ENCODE measurements at regions not wholly inside any gene's neighbourhood (a gene's known extent, or its start where the extent isn't known, plus 50 kb on each side); places are given as distances from the start of the nearest gene placed in this dataset.

- no peak for DNase-seq (ENCODE audit: low read depth)
Measured at GRCh38 chr10:2858452-2858851, 208.9 kb upstream of the PFKP start.

DNA sequence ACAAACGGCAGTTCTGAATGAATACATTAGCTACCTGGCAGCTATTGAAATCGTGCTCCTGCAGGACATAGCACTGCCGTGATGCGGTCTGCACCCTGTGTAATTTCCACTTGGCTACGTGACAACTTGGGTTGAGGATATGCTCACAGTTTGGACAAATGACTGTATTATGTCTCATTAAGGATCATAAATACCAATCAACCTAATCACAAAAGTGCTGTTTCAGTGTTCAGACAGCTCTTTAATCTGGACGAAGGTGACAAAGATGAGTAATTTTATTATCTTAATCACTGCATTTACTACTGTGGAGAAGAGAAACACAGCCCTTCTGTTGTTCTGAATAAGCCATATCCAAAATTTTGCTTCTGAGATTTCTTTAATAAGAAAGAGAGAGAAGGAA, 210.8 kb upstream of the PFKP start:
- DNase-seq (ENCODE audit: low read depth), result no peak

DNA sequence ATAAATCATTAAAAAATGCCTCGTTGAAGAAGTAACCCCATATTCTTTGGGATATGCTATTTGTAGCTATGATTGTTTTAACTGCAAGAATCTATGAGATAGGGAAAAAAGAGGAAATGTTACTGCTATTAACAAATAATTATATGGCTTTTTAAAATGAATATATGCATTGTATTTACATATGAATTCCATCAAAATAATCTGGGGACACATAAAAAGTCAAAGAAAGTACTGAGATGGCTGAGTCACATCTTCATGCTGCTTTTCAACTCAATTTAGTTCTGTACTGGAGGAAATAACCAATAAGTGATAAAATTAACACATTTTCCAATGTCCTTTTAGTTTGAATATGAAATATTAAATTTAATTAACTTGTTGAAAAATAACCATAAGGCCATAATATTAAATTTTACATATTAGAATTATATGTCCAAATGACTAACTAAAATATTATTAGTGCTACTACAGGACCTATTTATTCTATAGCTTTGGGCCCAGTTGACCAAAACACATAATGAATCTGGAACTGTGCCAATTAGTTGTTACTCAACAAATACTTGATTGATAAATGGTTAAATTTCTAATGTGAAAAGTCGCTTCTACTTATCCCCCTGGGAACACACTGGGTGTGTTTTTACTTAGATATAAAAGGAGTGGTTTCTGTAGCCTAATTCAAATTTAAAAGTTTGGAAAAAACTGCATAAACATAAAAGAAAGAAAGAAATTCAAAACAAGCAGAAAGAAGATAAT, 214.6 kb upstream of the PFKP start:
- DNase-seq (ENCODE audit: low read depth), result no peak

- no peak for DNase-seq (ENCODE audit: low read depth)
Measured at GRCh38 chr10:2851566-2851965, 215.8 kb upstream of the PFKP start.

DNA sequence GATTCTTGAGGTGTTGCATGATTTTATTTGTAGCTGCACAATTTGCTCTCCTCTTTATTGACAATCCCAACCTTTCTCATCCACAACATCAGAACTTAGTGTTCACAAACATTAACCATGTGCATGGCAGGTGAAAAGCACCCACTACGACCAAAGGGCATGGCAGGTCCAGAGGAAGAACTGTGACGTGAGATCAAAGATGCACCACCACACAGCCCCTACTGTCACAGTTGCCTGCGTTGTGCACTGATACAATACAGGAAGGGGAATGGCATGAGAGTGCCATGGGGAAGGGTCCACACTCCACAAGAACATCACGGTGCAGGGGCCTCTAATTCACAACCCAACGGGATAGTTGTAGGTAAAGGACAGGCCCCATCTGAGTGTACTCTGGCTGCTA, 217.1 kb upstream of the PFKP start:
- no peak for DNase-seq (ENCODE audit: low read depth)

- DNase-seq (ENCODE audit: low read depth), result no peak
Measured at GRCh38 chr10:2844925-2845324, 222.4 kb upstream of the PFKP start.

GRCh38 chr10:2839081-2839725, 228.1 kb upstream of the PFKP start:
- DNase-seq (ENCODE audit: low read depth), result no peak

DNA sequence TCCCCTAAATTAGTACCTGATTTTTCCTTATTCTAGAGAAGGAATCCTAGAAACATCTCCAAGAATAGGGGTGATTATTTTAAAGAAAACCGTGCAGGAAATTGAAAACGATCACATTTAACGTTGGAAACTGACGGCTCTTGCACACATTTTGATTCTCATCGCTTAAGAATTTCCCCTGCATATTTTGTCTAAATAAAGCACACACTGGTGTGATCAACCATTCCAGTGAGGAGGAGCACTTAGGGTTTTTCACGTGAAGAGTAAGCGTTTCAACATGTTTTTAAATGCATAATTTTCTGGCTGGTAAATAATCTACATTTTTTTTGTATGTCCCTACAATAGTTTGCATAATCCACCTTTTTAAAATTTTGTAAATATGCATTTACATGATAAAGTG, 229.7 kb upstream of the PFKP start:
- no peak for DNase-seq (ENCODE audit: low read depth)

- DNase-seq (ENCODE audit: low read depth), result no peak
Measured at GRCh38 chr10:2836921-2837662, 230.3 kb upstream of the PFKP start.

- DNase-seq (ENCODE audit: low read depth), result no peak
Measured at GRCh38 chr10:2834214-2834613, 233.1 kb upstream of the PFKP start.

DNA sequence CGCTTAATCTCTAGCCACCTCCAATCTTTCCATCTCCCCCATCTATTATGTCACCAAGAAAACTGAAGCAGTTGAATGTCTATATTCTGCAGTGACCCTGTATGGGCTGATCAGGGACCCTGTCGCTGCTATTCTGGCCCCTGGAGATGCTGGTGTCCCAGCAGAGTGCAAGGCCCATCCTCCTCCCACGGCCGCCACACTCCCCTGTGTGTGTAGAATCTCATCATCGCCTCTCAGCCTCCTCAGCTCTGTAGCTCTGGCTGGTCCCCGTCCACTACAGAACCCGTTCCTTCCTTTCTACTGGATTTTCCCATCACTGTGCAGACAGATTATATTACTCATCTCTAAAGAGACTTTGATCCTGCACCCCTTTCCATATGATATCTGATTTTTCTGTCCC, 235.8 kb upstream of the PFKP start:
- no peak for DNase-seq (ENCODE audit: low read depth)

DNA sequence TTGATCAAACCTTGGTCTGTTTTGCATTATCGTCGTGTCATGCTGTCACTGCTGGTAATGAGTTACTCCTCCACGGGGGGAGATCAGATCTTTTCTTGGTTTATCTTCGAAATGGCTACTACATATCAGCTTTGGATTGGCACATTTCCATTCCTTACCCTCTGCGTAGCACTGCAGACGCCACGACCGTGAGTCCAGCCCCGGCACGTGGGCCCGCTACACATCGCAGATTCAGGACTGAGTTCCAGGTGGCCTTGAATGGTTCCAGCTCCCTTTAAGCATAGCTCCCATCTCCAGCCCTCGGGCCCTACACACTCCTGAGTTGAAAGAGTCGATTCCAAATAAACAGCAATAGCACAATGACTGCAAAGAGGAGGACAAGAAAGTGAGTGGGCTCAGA, 238.6 kb upstream of the PFKP start:
- DNase-seq (ENCODE audit: low read depth), result no peak

DNA sequence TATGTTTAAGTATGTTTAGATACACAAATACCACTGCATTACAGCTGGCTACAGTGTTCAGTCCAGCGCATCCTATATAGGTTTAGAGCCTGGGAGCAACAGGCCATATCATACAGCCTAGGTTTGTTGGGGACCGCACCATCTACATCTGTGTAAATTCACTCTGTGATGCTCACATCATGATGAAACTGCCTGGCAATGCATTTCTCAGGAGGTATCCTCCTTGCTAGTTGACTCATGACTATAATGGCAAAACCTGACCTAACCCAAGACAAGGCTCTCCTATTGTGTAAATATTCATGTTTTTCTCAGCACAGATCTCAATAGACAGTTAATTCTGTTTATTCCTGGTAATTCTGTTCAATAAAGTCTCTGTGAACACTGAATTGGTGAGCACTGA, 240.7 kb upstream of the PFKP start:
- no peak for DNase-seq (ENCODE audit: low read depth)

DNA sequence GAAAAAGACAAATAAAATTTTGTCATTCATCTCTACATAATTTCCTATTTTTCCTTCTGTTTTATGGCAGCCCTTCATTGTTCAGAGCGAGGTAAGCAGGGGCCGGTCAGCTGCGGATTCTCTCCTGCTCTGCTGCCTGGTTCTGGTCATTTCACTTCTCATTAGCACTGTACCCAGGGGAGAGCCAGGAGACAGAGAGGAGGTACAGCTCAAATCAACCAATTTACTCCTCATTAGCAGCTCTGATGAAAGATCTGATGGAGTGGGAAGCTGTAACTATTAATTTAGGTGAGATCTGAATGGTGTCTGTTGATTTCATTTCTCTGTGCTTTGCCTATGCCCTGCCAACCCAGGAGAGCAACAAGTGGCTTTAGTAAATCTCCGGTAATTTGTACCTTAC, 241.5 kb upstream of the PFKP start:
- DNase-seq (ENCODE audit: low read depth), result no peak

GRCh38 chr10:2817940-2818636, 249.3 kb upstream of the PFKP start:
- DNase-seq (ENCODE audit: low read depth), result no peak

DNA sequence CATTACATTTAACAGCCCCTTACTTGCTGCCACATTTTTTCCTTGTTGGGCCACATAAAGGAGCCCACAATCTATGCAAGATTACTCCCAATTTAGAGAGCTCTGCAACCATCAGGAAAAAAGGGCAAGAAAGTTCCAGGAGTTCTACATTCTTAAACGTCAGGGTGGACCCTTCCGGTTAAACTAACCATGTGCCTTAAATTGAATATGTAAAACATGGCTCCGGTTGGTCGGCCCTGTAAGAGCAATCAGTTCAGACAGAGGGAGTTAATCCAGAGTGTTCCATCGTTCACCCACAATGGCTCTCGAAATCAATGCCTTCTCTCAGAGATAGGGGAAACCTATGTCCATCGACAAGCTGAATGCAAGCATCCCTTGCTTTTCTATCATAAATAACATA, 253.7 kb upstream of the PFKP start:
- no peak for DNase-seq (ENCODE audit: low read depth)

GRCh38 chr10:2813286-2813685, 254.1 kb upstream of the PFKP start:
- no peak for DNase-seq (ENCODE audit: low read depth)

GRCh38 chr10:2812631-2813030, 254.7 kb upstream of the PFKP start:
- no peak for DNase-seq (ENCODE audit: low read depth)

DNA sequence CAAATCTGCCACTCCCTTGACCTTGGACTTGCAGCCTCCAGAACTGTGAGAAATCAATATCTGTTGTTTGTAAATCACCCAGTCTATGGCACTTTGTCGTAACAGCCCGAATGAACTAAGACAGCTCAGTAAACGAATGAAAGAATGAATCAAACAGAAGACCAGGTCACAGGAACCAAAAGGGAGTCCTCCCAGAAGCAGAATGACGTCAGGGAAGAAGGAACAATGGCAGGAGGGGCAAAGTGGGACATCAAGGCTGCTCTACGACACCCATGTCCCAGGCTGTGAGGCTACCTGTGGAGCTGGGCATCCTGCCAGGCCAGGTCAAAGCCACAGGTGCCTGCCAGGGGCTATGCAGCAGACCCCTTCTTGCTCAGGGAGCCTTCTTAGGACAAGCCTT, 267.2 kb upstream of the PFKP start:
- DNase-seq (ENCODE audit: low read depth), result no peak

- no peak for DNase-seq (ENCODE audit: low read depth)
Measured at GRCh38 chr10:2798336-2799022, 268.9 kb upstream of the PFKP start.

GRCh38 chr10:2791774-2792443, 275.4 kb upstream of the PFKP start:
- DNase-seq (ENCODE audit: low read depth), result no peak

Data from stimulated activated CD8-positive, alpha-beta memory T cell treated with anti-CD3 and anti-CD28 coated beads, Interleukin-15, amount 100 ng/mL, for 24 hours (primary cell).